ENCODE measurements at regions not wholly inside any gene's neighbourhood (a gene's known extent, or its start where the extent isn't known, plus 50 kb on each side); places are given as distances from the start of the nearest gene placed in this dataset.

GRCh38 chr9:95626341-95626740, 109.6 kb upstream of the PTCH1 start:
- Histone ChIP-seq H3K9me3 (replicated peaks; ENCODE audit: control insufficient read depth, insufficient read depth, low read length) (no peaks in the 10 kb centered on the region; the same call in 1 of the 3 replicates), H3K4me2 (ENCODE audit: control insufficient read depth, insufficient read depth) (no peak overlapping the region), H3K9ac (ENCODE audit: control insufficient read depth, insufficient read depth, low read length) (no peak overlapping the region), H2AFZ (ENCODE audit: control insufficient read depth, low read depth, low read length) (no peak overlapping the region), H3K4me3 (no peak overlapping the region), H3K36me3 (ENCODE audit: control insufficient read depth in 2 of 2, insufficient read depth in 2 of 2, low read length in 1 of 2) (no peaks in the 10 kb centered on the region), H3K79me2 (ENCODE audit: control insufficient read depth, insufficient read depth, low read length) (no peaks in the 10 kb centered on the region), H3K4me1 (ENCODE audit: control insufficient read depth, insufficient read depth, low read length) (no peaks in the 10 kb centered on the region), H3K27me3 (replicated peaks in 1 of 2; ENCODE audit: control insufficient read depth in 2 of 2, insufficient read depth in 2 of 2, low read length in 1 of 2) (peaks cover 0 to 1% of the 10 kb centered on the region in 2 experiments; a peak in 1 of 4 replicates), H4K20me1 (ENCODE audit: control insufficient read depth, insufficient read depth) (no peaks in the 10 kb centered on the region), H3K27ac (ENCODE audit: control insufficient read depth, insufficient read depth) (no peak overlapping the region)
- TF ChIP-seq, protein P1, sequence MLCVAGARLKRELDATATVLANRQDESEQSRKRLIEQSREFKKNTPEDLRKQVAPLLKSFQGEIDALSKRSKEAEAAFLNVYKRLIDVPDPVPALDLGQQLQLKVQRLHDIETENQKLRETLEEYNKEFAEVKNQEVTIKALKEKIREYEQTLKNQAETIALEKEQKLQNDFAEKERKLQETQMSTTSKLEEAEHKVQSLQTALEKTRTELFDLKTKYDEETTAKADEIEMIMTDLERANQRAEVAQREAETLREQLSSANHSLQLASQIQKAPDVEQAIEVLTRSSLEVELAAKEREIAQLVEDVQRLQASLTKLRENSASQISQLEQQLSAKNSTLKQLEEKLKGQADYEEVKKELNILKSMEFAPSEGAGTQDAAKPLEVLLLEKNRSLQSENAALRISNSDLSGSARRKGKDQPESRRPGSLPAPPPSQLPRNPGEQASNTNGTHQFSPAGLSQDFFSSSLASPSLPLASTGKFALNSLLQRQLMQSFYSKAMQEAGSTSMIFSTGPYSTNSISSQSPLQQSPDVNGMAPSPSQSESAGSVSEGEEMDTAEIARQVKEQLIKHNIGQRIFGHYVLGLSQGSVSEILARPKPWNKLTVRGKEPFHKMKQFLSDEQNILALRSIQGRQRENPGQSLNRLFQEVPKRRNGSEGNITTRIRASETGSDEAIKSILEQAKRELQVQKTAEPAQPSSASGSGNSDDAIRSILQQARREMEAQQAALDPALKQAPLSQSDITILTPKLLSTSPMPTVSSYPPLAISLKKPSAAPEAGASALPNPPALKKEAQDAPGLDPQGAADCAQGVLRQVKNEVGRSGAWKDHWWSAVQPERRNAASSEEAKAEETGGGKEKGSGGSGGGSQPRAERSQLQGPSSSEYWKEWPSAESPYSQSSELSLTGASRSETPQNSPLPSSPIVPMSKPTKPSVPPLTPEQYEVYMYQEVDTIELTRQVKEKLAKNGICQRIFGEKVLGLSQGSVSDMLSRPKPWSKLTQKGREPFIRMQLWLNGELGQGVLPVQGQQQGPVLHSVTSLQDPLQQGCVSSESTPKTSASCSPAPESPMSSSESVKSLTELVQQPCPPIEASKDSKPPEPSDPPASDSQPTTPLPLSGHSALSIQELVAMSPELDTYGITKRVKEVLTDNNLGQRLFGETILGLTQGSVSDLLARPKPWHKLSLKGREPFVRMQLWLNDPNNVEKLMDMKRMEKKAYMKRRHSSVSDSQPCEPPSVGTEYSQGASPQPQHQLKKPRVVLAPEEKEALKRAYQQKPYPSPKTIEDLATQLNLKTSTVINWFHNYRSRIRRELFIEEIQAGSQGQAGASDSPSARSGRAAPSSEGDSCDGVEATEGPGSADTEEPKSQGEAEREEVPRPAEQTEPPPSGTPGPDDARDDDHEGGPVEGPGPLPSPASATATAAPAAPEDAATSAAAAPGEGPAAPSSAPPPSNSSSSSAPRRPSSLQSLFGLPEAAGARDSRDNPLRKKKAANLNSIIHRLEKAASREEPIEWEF (IDR thresholded peaks at IDR 0.05; ENCODE audit: insufficient replicate concordance, low read depth, low read length) = no peak
- TF ChIP-seq TCF7 (IDR thresholded peaks at IDR 0.05; ENCODE audit: borderline replicate concordance) = no peak
- TF ChIP-seq RBBP5 (conservative IDR thresholded peaks at IDR 0.05) = no peak
- TF ChIP-seq NRF1 (conservative IDR thresholded peaks at IDR 0.05; ENCODE audit: low read depth, low read length) = no peak
- DNase-seq (ENCODE audit: low read depth, low spot score) (no peak), ATAC-seq (no peak), FAIRE-seq (no peak)
- ChIA-PET RAD21 (ENCODE audit: unreplicated experiment) (no interaction called here), CTCF (interaction anchor here (1.2 kb wide), 1 partner anchor 52 kb away, joined by 3 read pairs; no protein-coding TSS in a partner anchor), SMC1A (ENCODE audit: uncharacterized antibody, unreplicated experiment) (interaction anchor here (0.7 kb wide), 1 partner anchor 66 kb away, joined by 3 read pairs; no protein-coding TSS in a partner anchor), POLR2A (no interaction called here)
- no TSS peak for BruUV-seq (replicated peaks)
- intact Hi-C loops (cut with micrococcal nuclease; ENCODE audit: unreplicated experiment) (no loop called here), in situ Hi-C loops (cut with MboI) (no loop called here)
- WGBS (ENCODE audit: insufficient coverage, insufficient replicate concordance, low lambda C conversion rate, missing lambda C conversion rate) = 74% methylated on average over 13 of the region's 13 CpGs
